ENCODE measurements at regions not wholly inside any gene's neighbourhood (a gene's known extent, or its start where the extent isn't known, plus 50 kb on each side); places are given as distances from the start of the nearest gene placed in this dataset.

- H3K4me3 ChIP-seq, result no peak overlapping the region
- H3K4me1 ChIP-seq, result no peaks in the 10 kb centered on the region
- DNase-seq, result no peak
- TF ChIP-seq, protein P1, sequence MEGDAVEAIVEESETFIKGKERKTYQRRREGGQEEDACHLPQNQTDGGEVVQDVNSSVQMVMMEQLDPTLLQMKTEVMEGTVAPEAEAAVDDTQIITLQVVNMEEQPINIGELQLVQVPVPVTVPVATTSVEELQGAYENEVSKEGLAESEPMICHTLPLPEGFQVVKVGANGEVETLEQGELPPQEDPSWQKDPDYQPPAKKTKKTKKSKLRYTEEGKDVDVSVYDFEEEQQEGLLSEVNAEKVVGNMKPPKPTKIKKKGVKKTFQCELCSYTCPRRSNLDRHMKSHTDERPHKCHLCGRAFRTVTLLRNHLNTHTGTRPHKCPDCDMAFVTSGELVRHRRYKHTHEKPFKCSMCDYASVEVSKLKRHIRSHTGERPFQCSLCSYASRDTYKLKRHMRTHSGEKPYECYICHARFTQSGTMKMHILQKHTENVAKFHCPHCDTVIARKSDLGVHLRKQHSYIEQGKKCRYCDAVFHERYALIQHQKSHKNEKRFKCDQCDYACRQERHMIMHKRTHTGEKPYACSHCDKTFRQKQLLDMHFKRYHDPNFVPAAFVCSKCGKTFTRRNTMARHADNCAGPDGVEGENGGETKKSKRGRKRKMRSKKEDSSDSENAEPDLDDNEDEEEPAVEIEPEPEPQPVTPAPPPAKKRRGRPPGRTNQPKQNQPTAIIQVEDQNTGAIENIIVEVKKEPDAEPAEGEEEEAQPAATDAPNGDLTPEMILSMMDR (IDR thresholded peaks at IDR 0.05), result no peak
- no peaks in the 10 kb centered on the region for H3K9me3 ChIP-seq
- intact Hi-C loops (cut with DNase I), result no loop called here
- ATAC-seq, result no peak
- no peaks in the 10 kb centered on the region for H3K36me3 ChIP-seq
- H3K27me3 ChIP-seq (ENCODE audit: low read depth), result no peaks in the 10 kb centered on the region
- H3K27ac ChIP-seq, result no peak overlapping the region
Observed at GRCh38 chr13:84760956-84761355, 878.7 kb upstream of the SLITRK1 start.

- Histone ChIP-seq H3K9me3 (no peaks in the 10 kb centered on the region), H3K27ac (no peak overlapping the region), H3K4me1 (no peaks in the 10 kb centered on the region), H3K27me3 (ENCODE audit: low read depth) (no peaks in the 10 kb centered on the region), H3K4me3 (no peak overlapping the region), H3K36me3 (no peaks in the 10 kb centered on the region)
- intact Hi-C loops (cut with DNase I), result no loop called here
- DNase-seq (no peak), ATAC-seq (no peak)
- TF ChIP-seq, protein P1 (IDR thresholded peaks at IDR 0.05), result no peak
Observed at GRCh38 chr13:84749126-84749525, 866.9 kb upstream of the SLITRK1 start.

GRCh38 chr13:84745051-84745551 lies 862.8 kb upstream of the SLITRK1 start:
- no peak overlapping the region for H3K4me3 ChIP-seq
- no peaks in the 10 kb centered on the region for H3K9me3 ChIP-seq
- DNase-seq (no peak), ATAC-seq (no peak)
- TF ChIP-seq, protein P1 (IDR thresholded peaks at IDR 0.05), result no peak
- H3K4me1 ChIP-seq, result no peaks in the 10 kb centered on the region
- no peaks in the 10 kb centered on the region for H3K27me3 ChIP-seq (ENCODE audit: low read depth)
- no peak overlapping the region for H3K27ac ChIP-seq
- H3K36me3 ChIP-seq, result no peaks in the 10 kb centered on the region
- intact Hi-C loops (cut with DNase I), result no loop called here

DNA sequence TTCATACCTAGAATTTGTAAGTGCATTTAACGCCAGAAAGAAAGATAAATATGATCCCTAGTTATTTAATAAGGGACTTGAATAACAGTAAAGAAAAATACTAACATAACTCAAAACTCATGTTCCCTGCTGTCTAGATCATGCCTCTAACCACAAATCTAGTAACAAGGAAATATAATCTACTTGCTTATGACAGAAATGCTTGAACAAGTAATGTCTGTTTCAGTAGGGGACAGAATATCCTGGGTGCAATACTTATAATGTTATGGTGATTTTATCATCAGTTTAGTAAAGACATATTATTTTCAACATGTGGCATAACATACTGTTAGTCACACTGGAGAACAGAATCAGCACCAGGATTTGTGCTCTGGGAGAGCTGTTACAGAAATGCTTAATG lies 861.9 kb upstream of the SLITRK1 start:
- Histone ChIP-seq H3K27me3 (ENCODE audit: low read depth) (no peaks in the 10 kb centered on the region), H3K4me3 (no peak overlapping the region), H3K27ac (no peak overlapping the region), H3K9me3 (no peaks in the 10 kb centered on the region), H3K36me3 (no peaks in the 10 kb centered on the region), H3K4me1 (no peaks in the 10 kb centered on the region)
- DNase-seq (no peak), ATAC-seq (no peak)
- TF ChIP-seq, protein P1 (IDR thresholded peaks at IDR 0.05), result no peak
- intact Hi-C loops (cut with DNase I), result no loop called here

GRCh38 chr13:84741253-84741652 lies 859.0 kb upstream of the SLITRK1 start:
- Histone ChIP-seq H3K4me3 (no peak overlapping the region), H3K9me3 (no peaks in the 10 kb centered on the region), H3K27ac (no peak overlapping the region), H3K36me3 (no peaks in the 10 kb centered on the region), H3K4me1 (no peaks in the 10 kb centered on the region), H3K27me3 (ENCODE audit: low read depth) (no peaks in the 10 kb centered on the region)
- intact Hi-C loops (cut with DNase I), result no loop called here
- ATAC-seq (no peak), DNase-seq (no peak)
- TF ChIP-seq, protein P1 (IDR thresholded peaks at IDR 0.05), result no peak

GRCh38 chr13:84739021-84739420 lies 856.7 kb upstream of the SLITRK1 start:
- H3K4me3 ChIP-seq, result no peak overlapping the region
- intact Hi-C loops (cut with DNase I), result no loop called here
- H3K36me3 ChIP-seq, result no peaks in the 10 kb centered on the region
- no peaks in the 10 kb centered on the region for H3K27me3 ChIP-seq (ENCODE audit: low read depth)
- no peak for DNase-seq
- TF ChIP-seq, protein P1 (IDR thresholded peaks at IDR 0.05), result no peak
- ATAC-seq, result no peak
- H3K27ac ChIP-seq, result no peak overlapping the region
- no peaks in the 10 kb centered on the region for H3K9me3 ChIP-seq
- H3K4me1 ChIP-seq, result no peaks in the 10 kb centered on the region
